HG02938 (cell line): ENCODE measurements at regions not wholly inside any gene's neighbourhood (a gene's known extent, or its start where the extent isn't known, plus 50 kb on each side); places are given as distances from the start of the nearest gene placed in this dataset.
"Not testable (repeated sequence)": the region's sequence is repeated elsewhere in the genome, so short reads cannot be mapped to it uniquely, and the experiment has no call there.

Experiments
- ATAC-seq: cut with Tn5 transposase; IDR thresholded peaks from one replicate; pipeline ENCODE4 v1.9.1; 2021; ENCODE audit warnings: mild to moderate bottlenecking, moderate library complexity; ENCODE audit not compliant: unreplicated experiment

GRCh38 chr6:16950302-16950701 is 151.5 kb upstream of the STMND1 start:
- ATAC-seq = no peak

- no peak for ATAC-seq
These were observed 152.1 kb upstream of the STMND1 start for GRCh38 chr6:16949716-16950115.

GRCh38 chr6:16948396-16948795 is 153.5 kb upstream of the STMND1 start:
- ATAC-seq = no peak

- no peak for ATAC-seq
These were observed 154.4 kb upstream of the STMND1 start for GRCh38 chr6:16947375-16948015.

GRCh38 chr6:16944596-16944995 is 157.3 kb upstream of the STMND1 start:
- no peak for ATAC-seq

GRCh38 chr6:16939839-16940238 is 162.0 kb upstream of the STMND1 start:
- ATAC-seq = no peak

GRCh38 chr6:16939351-16939750 is 162.5 kb upstream of the STMND1 start:
- no peak for ATAC-seq

GRCh38 chr6:16936893-16937292 is 165.0 kb upstream of the STMND1 start:
- ATAC-seq = no peak

- ATAC-seq = no peak
These were observed 167.9 kb upstream of the STMND1 start for GRCh38 chr6:16933961-16934360.

- ATAC-seq = no peak
These were observed 168.3 kb upstream of the STMND1 start for GRCh38 chr6:16933532-16933931.

- ATAC-seq = no peak
These were observed 168.9 kb upstream of the STMND1 start for GRCh38 chr6:16932920-16933319.

- not testable (repeated sequence) for ATAC-seq
These were observed 169.8 kb upstream of the ATXN1 start for GRCh38 chr6:16931079-16931478.

- ATAC-seq = no peak
These were observed 169.2 kb upstream of the ATXN1 start for GRCh38 chr6:16930432-16930831.

- no peak for ATAC-seq
These were observed 168.5 kb upstream of the ATXN1 start for GRCh38 chr6:16929809-16930208.

- ATAC-seq = no peak
These were observed 167.1 kb upstream of the ATXN1 start for GRCh38 chr6:16928387-16928786.

- ATAC-seq = no peak
These were observed 165.9 kb upstream of the ATXN1 start for GRCh38 chr6:16927205-16927604.

GRCh38 chr6:16925461-16925860 is 164.2 kb upstream of the ATXN1 start:
- ATAC-seq = no peak

- no peak for ATAC-seq
These were observed 161.0 kb upstream of the ATXN1 start for GRCh38 chr6:16922282-16922681.

- no peak for ATAC-seq
These were observed 160.3 kb upstream of the ATXN1 start for GRCh38 chr6:16921399-16922110.

- no peak for ATAC-seq
These were observed 157.3 kb upstream of the ATXN1 start for GRCh38 chr6:16918586-16918985.

GRCh38 chr6:16914184-16914583 is 152.9 kb upstream of the ATXN1 start:
- no peak for ATAC-seq

- no peak for ATAC-seq
These were observed 151.5 kb upstream of the ATXN1 start for GRCh38 chr6:16912756-16913155.

- no peak for ATAC-seq
These were observed 149.8 kb upstream of the ATXN1 start for GRCh38 chr6:16911088-16911487.
